Thyroid gland (tissue), 4 donors: ENCODE measurements at regions not wholly inside any gene's neighbourhood (a gene's known extent, or its start where the extent isn't known, plus 50 kb on each side); places are given as distances from the start of the nearest gene placed in this dataset.

Experiments used
- CTCF ChIP-seq, 6 experiments: fragments of 200-600 bp in 3 of 6; fragments of 450-650 bp in 3 of 6; sonication (generic) in 3 of 6; IDR thresholded peaks; one replicate each; pipeline ENCODE4 v1.5.1; 2016 to 2019; ENCODE audit warnings: antibody characterized with exemption in 6 of 6, mild to moderate bottlenecking in 2 of 6, inconsistent platforms in 1 of 6, moderate library complexity in 1 of 6
- POLR2A ChIP-seq, 2 donors: fragments of 450-650 bp; IDR thresholded peaks; one replicate each; pipeline ENCODE4 v1.6.1; 2017; ENCODE audit warnings: antibody characterized with exemption in 2 of 2, mild to moderate bottlenecking in 2 of 2, moderate library complexity in 1 of 2

- no peak for TF ChIP-seq CTCF (IDR thresholded peaks at IDR 0.05)
- no peak for TF ChIP-seq POLR2A (IDR thresholded peaks at IDR 0.05)
Observed at GRCh38 chr15:29542994-29543393, 273.4 kb upstream of the NSMCE3 start.
